ENCODE measurements at regions not wholly inside any gene's neighbourhood (a gene's known extent, or its start where the extent isn't known, plus 50 kb on each side); places are given as distances from the start of the nearest gene placed in this dataset.

GRCh38 chr2:145845207-145845894 is 1325.4 kb upstream of the ZEB2 start:
- Histone ChIP-seq H3K9me3 (ENCODE audit: control insufficient read depth, insufficient read depth, low read depth, low read length) (no peaks in the 10 kb centered on the region), H3K4me1 (ENCODE audit: control insufficient read depth, insufficient read depth, low read length) (no peaks in the 10 kb centered on the region), H3K4me3 (ENCODE audit: low read depth, low read length) (no peak overlapping the region), H3K36me3 (ENCODE audit: control insufficient read depth in 2 of 2, insufficient read depth in 1 of 2, low read length in 2 of 2) (no peaks in the 10 kb centered on the region), H3K27ac (ENCODE audit: extremely low read depth, low read depth, low read length) (no peak overlapping the region)
- ChIA-PET CTCF (interaction anchor here (0.6 to 0.7 kb wide), 3 partner anchors 107 to 530 kb away, joined by 3 to 6 read pairs (median 3); no protein-coding TSS in a partner anchor), POLR2A (no interaction called here)
- no peak for TF ChIP-seq ZNF133 (tag by site-specific recombination; IDR thresholded peaks at IDR 0.05)
- TF ChIP-seq ZSCAN4 (tag by site-specific recombination; IDR thresholded peaks at IDR 0.05) = no peak
- no peak for TF ChIP-seq ZNF791 (tag by site-specific recombination; IDR thresholded peaks at IDR 0.05)
- no peak for TF ChIP-seq ZNF157 (tag by site-specific recombination; IDR thresholded peaks at IDR 0.05)
- TF ChIP-seq ZNF423 (tag by site-specific recombination; IDR thresholded peaks at IDR 0.05) = no peak
- no peak for TF ChIP-seq ZNF501 (tag by site-specific recombination; IDR thresholded peaks at IDR 0.05)
- no peak for TF ChIP-seq CTCF (tag by site-specific recombination; IDR thresholded peaks at IDR 0.05)
- no peak for TF ChIP-seq TRIM28 (IDR thresholded peaks at IDR 0.05; ENCODE audit: borderline replicate concordance, low read length)
- no peak for TF ChIP-seq ZFP3 (tag by site-specific recombination; IDR thresholded peaks at IDR 0.05; ENCODE audit: low read depth)
- no peak for TF ChIP-seq ZNF138 (tag by site-specific recombination; IDR thresholded peaks at IDR 0.05; ENCODE audit: borderline replicate concordance)
- no peak for TF ChIP-seq ZNF677 (tag by site-specific recombination; IDR thresholded peaks at IDR 0.05)
- no peak for TF ChIP-seq TSHZ1 (tag by site-specific recombination; IDR thresholded peaks at IDR 0.05; ENCODE audit: borderline replicate concordance)
- TF ChIP-seq ZNF654 (tag by site-specific recombination; IDR thresholded peaks at IDR 0.05; ENCODE audit: low read depth) = no peak
- no peak for TF ChIP-seq ZNF132 (tag by site-specific recombination; IDR thresholded peaks at IDR 0.05; ENCODE audit: borderline replicate concordance)
- no peak for TF ChIP-seq ZNF830 (tag by site-specific recombination; IDR thresholded peaks at IDR 0.05; ENCODE audit: low read depth)
- no peak for TF ChIP-seq ZNF514 (tag by site-specific recombination; IDR thresholded peaks at IDR 0.05)
- TF ChIP-seq ZSCAN5A (tag by site-specific recombination; IDR thresholded peaks at IDR 0.05) = no peak
- no peak for TF ChIP-seq KLF16 (tag by site-specific recombination; IDR thresholded peaks at IDR 0.05)
- TF ChIP-seq ZNF112 (tag by site-specific recombination; IDR thresholded peaks at IDR 0.05) = no peak
- TF ChIP-seq SP3 (tag by site-specific recombination; IDR thresholded peaks at IDR 0.05) = no peak

Data from HEK293 (cell line).